ENCODE measurements at regions not wholly inside any gene's neighbourhood (a gene's known extent, or its start where the extent isn't known, plus 50 kb on each side); places are given as distances from the start of the nearest gene placed in this dataset.

GRCh38 chr7:41241641-41242040 is 461.2 kb downstream of the INHBA start:
- Histone ChIP-seq H4K20me1 (ENCODE audit: insufficient read depth, low read length) (no peaks in the 10 kb centered on the region), H3K9me3 (ENCODE audit: low read length) (no peaks in the 10 kb centered on the region), H2AFZ (ENCODE audit: low read length) (no peak overlapping the region), H3K36me3 (ENCODE audit: insufficient read depth, low read length) (no peaks in the 10 kb centered on the region), H3K79me2 (ENCODE audit: insufficient read depth, low read depth, low read length) (no peaks in the 10 kb centered on the region), H3K27ac (ENCODE audit: low read depth, low read length, poor library complexity, severe bottlenecking) (no peak overlapping the region), H3K4me3 (ENCODE audit: low read depth, low read length, poor library complexity, severe bottlenecking) (no peak overlapping the region), H3K9me2 (ENCODE audit: insufficient read depth, low read length) (no peaks in the 10 kb centered on the region), H3K4me1 (ENCODE audit: insufficient read depth, low read length, poor library complexity, severe bottlenecking) (no peaks in the 10 kb centered on the region), H3K4me2 (ENCODE audit: low read length) (no peak overlapping the region)
- ChIA-PET CTCF (ENCODE audit: unreplicated experiment) (no interaction called here), POLR2A (no interaction called here)
- no peak for DNase-seq (ENCODE audit: low spot score)
- intact Hi-C loops (cut with micrococcal nuclease; ENCODE audit: unreplicated experiment), result no loop called here
- TF ChIP-seq CTCF (conservative IDR thresholded peaks at IDR 0.05; ENCODE audit: low read length) (no peak), EZH2phosphoT487 (IDR thresholded peaks at IDR 0.05; ENCODE audit: borderline replicate concordance, low read depth, low read length) (no peak)
- BruUV-seq (replicated peaks), result no TSS peak

GRCh38 chr7:41239596-41239995 is 463.3 kb downstream of the INHBA start:
- no peak for TF ChIP-seq CTCF (conservative IDR thresholded peaks at IDR 0.05; ENCODE audit: low read length)
- BruUV-seq (replicated peaks), result no TSS peak
- intact Hi-C loops (cut with micrococcal nuclease; ENCODE audit: unreplicated experiment), result no loop called here

GRCh38 chr7:41238851-41239331 is 464.0 kb downstream of the INHBA start:
- DNase-seq (ENCODE audit: low spot score), result no peak
- no peaks in the 10 kb centered on the region for H3K79me2 ChIP-seq (ENCODE audit: insufficient read depth, low read depth, low read length)
- H3K4me1 ChIP-seq (ENCODE audit: insufficient read depth, low read length, poor library complexity, severe bottlenecking), result no peaks in the 10 kb centered on the region
- H3K4me3 ChIP-seq (ENCODE audit: low read depth, low read length, poor library complexity, severe bottlenecking), result no peak overlapping the region
- intact Hi-C loops (cut with micrococcal nuclease; ENCODE audit: unreplicated experiment), result no loop called here
- H3K36me3 ChIP-seq (ENCODE audit: insufficient read depth, low read length), result no peaks in the 10 kb centered on the region
- TF ChIP-seq CTCF (conservative IDR thresholded peaks at IDR 0.05; ENCODE audit: low read length) (no peak), EZH2phosphoT487 (IDR thresholded peaks at IDR 0.05; ENCODE audit: borderline replicate concordance, low read depth, low read length) (no peak)
- POLR2A ChIA-PET, result no interaction called here
- CTCF ChIA-PET (ENCODE audit: unreplicated experiment), result no interaction called here
- H3K9me3 ChIP-seq (ENCODE audit: low read length), result no peaks in the 10 kb centered on the region
- H4K20me1 ChIP-seq (ENCODE audit: insufficient read depth, low read length), result no peaks in the 10 kb centered on the region
- no peak overlapping the region for H2AFZ ChIP-seq (ENCODE audit: low read length)
- no TSS peak for BruUV-seq (replicated peaks)
- no peak overlapping the region for H3K4me2 ChIP-seq (ENCODE audit: low read length)
- no peaks in the 10 kb centered on the region for H3K9me2 ChIP-seq (ENCODE audit: insufficient read depth, low read length)
- no peak overlapping the region for H3K27ac ChIP-seq (ENCODE audit: low read depth, low read length, poor library complexity, severe bottlenecking)

More at GRCh38 chr7:41239596-41239995, 463.3 kb downstream of the INHBA start:
- H3K9me3 ChIP-seq (ENCODE audit: low read length), result no peaks in the 10 kb centered on the region
- no peaks in the 10 kb centered on the region for H3K4me1 ChIP-seq (ENCODE audit: insufficient read depth, low read length, poor library complexity, severe bottlenecking)
- ChIA-PET POLR2A (interaction anchor here (1.2 kb wide), 1 partner anchor 9 kb away, joined by 3 read pairs; no protein-coding TSS in a partner anchor), CTCF (ENCODE audit: unreplicated experiment) (no interaction called here)
- H3K79me2 ChIP-seq (ENCODE audit: insufficient read depth, low read depth, low read length), result no peaks in the 10 kb centered on the region
- no peak overlapping the region for H3K4me2 ChIP-seq (ENCODE audit: low read length)
- H2AFZ ChIP-seq (ENCODE audit: low read length), result no peak overlapping the region
- H3K36me3 ChIP-seq (ENCODE audit: insufficient read depth, low read length), result no peaks in the 10 kb centered on the region
- DNase-seq (ENCODE audit: low spot score), result no peak
- H3K9me2 ChIP-seq (ENCODE audit: insufficient read depth, low read length), result no peaks in the 10 kb centered on the region
- no peak overlapping the region for H3K4me3 ChIP-seq (ENCODE audit: low read depth, low read length, poor library complexity, severe bottlenecking)
- H3K27ac ChIP-seq (ENCODE audit: low read depth, low read length, poor library complexity, severe bottlenecking), result no peak overlapping the region
- H4K20me1 ChIP-seq (ENCODE audit: insufficient read depth, low read length), result no peaks in the 10 kb centered on the region
